Tibial nerve (tissue), 3 donors: ENCODE measurements at regions not wholly inside any gene's neighbourhood (a gene's known extent, or its start where the extent isn't known, plus 50 kb on each side); places are given as distances from the start of the nearest gene placed in this dataset.

Experiments used
- POLR2A ChIP-seq, 2 donors: fragments of 450-650 bp; IDR thresholded peaks; one replicate each; pipeline ENCODE4 v1.6.1; 2017; ENCODE audit warnings: antibody characterized with exemption in 2 of 2, mild to moderate bottlenecking in 2 of 2, moderate library complexity in 2 of 2
- TF ChIP-seq, protein P1 (sequence below), 5 experiments: fragments of 200-600 bp in 3 of 5; fragments of 450-650 bp in 2 of 5; sonication (generic) in 3 of 5; IDR thresholded peaks; one replicate each; pipeline ENCODE4 v1.5.1; 2016 to 2019; ENCODE audit warnings: antibody characterized with exemption in 5 of 5, mild to moderate bottlenecking in 3 of 5, moderate library complexity in 2 of 5

DNA sequence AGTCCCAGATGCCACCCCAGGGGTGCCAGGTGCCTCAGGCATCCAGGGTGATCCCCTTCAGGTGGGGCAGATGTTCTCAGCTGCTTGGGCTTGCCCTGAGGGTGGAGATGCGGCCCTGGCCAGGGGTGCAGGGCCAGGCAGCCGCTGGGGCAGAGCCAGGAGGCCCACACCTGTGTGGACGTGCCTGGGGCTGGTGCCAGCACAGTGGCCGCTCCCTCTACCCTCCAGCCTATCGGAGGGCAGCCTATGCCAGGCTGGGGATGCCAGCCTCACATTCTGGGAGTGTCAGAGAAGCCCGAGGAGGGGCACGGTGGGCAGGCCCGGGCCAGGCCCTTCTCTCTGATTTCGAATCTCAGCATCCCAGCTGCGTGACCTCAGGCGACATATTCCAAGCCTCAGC, 96.5 kb upstream of the WNT4 start:
- TF ChIP-seq, protein P1, sequence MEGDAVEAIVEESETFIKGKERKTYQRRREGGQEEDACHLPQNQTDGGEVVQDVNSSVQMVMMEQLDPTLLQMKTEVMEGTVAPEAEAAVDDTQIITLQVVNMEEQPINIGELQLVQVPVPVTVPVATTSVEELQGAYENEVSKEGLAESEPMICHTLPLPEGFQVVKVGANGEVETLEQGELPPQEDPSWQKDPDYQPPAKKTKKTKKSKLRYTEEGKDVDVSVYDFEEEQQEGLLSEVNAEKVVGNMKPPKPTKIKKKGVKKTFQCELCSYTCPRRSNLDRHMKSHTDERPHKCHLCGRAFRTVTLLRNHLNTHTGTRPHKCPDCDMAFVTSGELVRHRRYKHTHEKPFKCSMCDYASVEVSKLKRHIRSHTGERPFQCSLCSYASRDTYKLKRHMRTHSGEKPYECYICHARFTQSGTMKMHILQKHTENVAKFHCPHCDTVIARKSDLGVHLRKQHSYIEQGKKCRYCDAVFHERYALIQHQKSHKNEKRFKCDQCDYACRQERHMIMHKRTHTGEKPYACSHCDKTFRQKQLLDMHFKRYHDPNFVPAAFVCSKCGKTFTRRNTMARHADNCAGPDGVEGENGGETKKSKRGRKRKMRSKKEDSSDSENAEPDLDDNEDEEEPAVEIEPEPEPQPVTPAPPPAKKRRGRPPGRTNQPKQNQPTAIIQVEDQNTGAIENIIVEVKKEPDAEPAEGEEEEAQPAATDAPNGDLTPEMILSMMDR (IDR thresholded peaks at IDR 0.05): no peak
- no peak for TF ChIP-seq POLR2A (IDR thresholded peaks at IDR 0.05)
